G401 (cell line): ENCODE measurements at regions not wholly inside any gene's neighbourhood (a gene's known extent, or its start where the extent isn't known, plus 50 kb on each side); places are given as distances from the start of the nearest gene placed in this dataset.

ENCODE experiments used
- DNase-seq: peaks from one replicate; pipeline ENCODE4 v3.0.0-alpha.2; 2015; ENCODE audit warnings: low spot score
- in situ Hi-C: cut with HindIII; loops from 2 replicates; pipeline ENCODE4 v1.10.0; 2016; ENCODE audit warnings: low sequenced_read_pairs, mixed read lengths

DNA sequence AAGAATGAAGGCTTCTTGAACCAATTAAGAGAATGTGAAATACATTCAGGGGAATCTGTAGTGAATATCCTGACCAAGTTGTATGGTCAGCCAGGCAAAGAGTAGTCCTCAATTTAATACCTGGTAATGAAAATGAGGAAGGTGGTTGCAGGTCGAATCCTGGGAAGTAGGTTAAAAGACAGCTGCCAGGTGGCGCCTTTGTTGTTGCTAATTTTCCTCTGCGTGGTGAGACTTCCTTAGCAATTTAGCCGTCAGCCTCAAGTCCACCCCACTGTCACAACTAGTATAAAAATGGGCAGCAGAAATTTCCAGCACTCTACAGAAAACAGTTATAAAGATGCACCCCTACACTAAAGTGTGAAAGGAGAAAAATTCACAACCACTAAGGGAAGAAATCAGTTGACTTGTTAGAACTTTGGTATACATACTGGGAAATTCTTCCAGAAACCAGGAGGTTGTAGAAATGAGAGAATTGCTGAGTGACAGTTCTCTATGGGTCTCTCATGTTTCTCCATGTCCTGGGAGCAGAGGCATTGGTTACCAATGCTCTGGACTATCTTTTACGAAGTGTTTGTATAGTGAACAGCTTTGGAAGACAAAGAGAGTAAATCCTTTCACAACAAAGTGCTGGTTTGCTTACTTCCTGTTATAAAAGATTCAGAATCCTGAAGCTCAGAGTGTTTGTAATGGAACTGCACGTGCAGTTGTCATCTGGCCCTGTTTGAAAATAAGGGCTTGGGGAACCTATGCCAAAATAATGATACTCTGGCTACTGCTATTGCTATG is 235.9 kb downstream of the NHLRC3 start:
- in situ Hi-C loops: no loop called here
- DNase-seq: peak; percentile 77

GRCh38 chr13:39274739-39275325 is 236.6 kb downstream of the NHLRC3 start:
- no peak for DNase-seq
- in situ Hi-C loops: no loop called here

GRCh38 chr13:39279077-39279476 is 240.8 kb downstream of the NHLRC3 start:
- in situ Hi-C loops: no loop called here

GRCh38 chr13:39281539-39282150 is 243.4 kb downstream of the NHLRC3 start:
- DNase-seq: no peak
- in situ Hi-C loops: no loop called here

More at GRCh38 chr13:39279077-39279476, 240.8 kb downstream of the NHLRC3 start:
- DNase-seq: no peak

DNA sequence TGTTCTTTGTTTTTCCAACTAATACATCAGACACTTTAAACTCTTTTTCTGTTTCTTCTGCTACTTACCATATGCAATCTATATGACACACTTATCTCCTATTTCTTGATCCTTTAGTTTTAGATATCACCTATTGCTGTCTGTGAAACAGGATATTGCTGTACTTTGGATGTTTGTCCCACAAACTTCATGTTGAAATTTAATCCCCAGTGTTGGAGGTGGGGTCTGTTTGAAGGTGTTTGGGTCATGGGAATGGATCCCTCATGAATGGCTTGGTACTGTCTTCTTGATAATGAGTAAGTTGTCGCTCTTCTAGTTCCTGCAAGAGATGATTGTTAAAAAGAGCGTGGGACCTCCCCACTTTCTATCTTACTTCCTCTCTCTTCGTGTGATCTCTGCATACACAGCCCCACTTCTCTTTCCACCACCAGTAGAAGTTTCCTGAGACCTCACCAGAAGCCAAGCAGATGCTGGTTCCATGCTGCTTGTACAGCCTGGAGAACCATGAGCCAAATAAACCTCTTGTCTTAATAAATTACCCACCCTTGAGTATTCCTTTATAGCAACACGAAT is 244.2 kb downstream of the NHLRC3 start:
- in situ Hi-C loops: no loop called here
- no peak for DNase-seq

- in situ Hi-C loops: no loop called here
- no peak for DNase-seq
Measured at GRCh38 chr13:39283072-39283471, 244.8 kb downstream of the NHLRC3 start.

GRCh38 chr13:39284801-39285388 is 246.6 kb downstream of the NHLRC3 start:
- DNase-seq: no peak

More at GRCh38 chr13:39284801-39285388, 246.6 kb downstream of the NHLRC3 start:
- in situ Hi-C loops: no loop called here
